GM12865 (cell line): ENCODE measurements at regions not wholly inside any gene's neighbourhood (a gene's known extent, or its start where the extent isn't known, plus 50 kb on each side); places are given as distances from the start of the nearest gene placed in this dataset.

ENCODE experiments used
- DNase-seq: peaks from one replicate; pipeline ENCODE4 v3.0.0; 2010; ENCODE audit warnings: low read depth
- H3K4me3 ChIP-seq: 2 replicates; pipeline ENCODE4 v1.5.1; 2011; ENCODE audit warnings: mild to moderate bottlenecking, low read depth, low read length, control low read depth
- TF ChIP-seq, protein P1 (sequence below): IDR thresholded peaks from 2 replicates; pipeline ENCODE4 v1.5.1; 2011; ENCODE audit warnings: low read length, control low read depth, low read depth, inconsistent platforms; ENCODE audit not compliant: insufficient read depth; ENCODE audit errors: missing control alignments

DNA sequence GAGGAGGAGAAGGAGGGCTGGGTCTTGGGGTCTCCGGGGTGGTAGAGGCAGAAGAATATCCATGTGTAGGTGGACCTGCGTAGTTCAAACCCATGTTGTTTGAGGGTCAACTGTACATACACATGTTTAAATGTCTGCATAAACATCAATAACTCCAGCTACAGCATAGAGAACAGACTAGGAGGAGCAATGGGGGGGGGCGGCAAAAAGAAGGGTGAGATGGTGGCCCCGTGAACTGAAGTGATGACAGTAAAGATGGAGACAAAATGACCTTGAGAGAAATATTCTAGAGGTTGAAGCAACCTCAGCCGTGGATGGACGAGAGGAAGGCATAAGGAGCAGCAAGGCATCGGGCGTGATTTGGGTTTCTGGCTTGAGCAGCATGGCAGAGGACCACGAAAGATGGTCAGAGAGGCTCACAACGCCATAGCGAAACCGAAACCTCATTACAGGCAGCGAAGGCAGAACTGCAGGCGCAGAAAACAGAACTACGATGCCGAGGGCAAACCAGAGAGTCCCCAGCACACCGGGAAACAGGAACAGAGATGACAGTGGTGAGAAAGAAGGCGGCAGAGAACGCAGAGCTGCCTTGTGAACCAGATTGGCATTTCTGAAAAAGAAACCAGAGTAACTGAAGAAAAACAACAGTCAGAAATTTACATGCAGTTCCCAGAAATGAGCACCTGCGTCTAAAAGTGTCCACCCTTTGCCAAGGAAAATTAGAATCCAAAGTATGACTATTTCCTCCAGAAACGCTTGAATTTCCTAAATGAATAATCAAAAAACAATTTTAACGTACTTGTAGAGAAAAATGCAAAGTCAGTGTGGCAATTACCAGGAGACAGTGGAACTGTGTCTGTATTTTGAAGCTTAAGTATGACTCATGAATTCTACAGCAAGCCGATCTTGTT, 50.3 kb upstream of the ENPP6 start:
- TF ChIP-seq, protein P1, sequence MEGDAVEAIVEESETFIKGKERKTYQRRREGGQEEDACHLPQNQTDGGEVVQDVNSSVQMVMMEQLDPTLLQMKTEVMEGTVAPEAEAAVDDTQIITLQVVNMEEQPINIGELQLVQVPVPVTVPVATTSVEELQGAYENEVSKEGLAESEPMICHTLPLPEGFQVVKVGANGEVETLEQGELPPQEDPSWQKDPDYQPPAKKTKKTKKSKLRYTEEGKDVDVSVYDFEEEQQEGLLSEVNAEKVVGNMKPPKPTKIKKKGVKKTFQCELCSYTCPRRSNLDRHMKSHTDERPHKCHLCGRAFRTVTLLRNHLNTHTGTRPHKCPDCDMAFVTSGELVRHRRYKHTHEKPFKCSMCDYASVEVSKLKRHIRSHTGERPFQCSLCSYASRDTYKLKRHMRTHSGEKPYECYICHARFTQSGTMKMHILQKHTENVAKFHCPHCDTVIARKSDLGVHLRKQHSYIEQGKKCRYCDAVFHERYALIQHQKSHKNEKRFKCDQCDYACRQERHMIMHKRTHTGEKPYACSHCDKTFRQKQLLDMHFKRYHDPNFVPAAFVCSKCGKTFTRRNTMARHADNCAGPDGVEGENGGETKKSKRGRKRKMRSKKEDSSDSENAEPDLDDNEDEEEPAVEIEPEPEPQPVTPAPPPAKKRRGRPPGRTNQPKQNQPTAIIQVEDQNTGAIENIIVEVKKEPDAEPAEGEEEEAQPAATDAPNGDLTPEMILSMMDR, result no peak
- peak; percentile 99 for DNase-seq
- H3K4me3 ChIP-seq, result peak overlapping the region; percentile 73
